Activated T-helper 9 cell treated with anti-CD3 and anti-CD28 coated beads, Interleukin-2, amount 50 U/mL, for 16 hours (primary cell): ENCODE measurements at regions not wholly inside any gene's neighbourhood (a gene's known extent, or its start where the extent isn't known, plus 50 kb on each side); places are given as distances from the start of the nearest gene placed in this dataset.
"Not testable (repeated sequence)": the region's sequence is repeated elsewhere in the genome, so short reads cannot be mapped to it uniquely, and the experiment has no call there.

Experiments
- DNase-seq: peaks from one replicate; pipeline ENCODE4 v3.0.0-alpha.2; 2020; ENCODE audit warnings: low read depth

DNA sequence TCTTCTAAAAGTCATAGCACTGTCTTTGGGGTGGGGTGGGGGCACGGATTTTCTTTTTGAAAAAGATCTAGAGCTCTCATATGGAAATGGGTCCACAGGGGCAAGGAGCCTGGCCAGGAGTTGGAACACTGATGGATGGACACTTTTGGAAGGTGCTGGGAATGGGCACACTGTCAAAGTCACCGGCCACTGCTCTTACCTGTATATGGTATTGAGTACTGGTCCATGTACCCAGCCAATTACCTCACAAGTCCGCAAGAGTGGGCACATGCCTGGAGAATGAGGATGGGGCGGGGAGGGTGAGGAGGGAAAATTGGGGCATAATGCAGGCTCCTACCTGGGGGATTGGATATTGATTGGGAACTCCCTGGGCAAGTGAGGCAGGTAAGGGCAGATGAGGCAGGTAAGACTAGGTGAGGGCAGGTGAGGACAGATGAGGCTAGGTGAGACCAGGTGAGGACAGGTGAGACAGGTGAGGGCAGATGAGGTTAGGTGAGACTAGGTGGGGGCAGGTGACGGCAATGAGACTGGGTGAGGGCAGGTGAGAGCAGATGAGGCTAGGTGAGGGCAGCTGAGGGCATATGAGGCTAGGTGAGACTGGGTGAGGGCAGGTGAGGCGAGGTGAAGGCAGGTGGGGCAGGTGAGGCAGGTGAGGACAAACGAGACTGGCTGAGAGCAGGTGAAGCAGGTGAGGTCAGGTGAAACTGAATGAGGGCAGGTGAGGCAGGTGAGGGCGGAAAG lies 167.9 kb downstream of the NRN1 start:
- DNase-seq, result no peak

DNA sequence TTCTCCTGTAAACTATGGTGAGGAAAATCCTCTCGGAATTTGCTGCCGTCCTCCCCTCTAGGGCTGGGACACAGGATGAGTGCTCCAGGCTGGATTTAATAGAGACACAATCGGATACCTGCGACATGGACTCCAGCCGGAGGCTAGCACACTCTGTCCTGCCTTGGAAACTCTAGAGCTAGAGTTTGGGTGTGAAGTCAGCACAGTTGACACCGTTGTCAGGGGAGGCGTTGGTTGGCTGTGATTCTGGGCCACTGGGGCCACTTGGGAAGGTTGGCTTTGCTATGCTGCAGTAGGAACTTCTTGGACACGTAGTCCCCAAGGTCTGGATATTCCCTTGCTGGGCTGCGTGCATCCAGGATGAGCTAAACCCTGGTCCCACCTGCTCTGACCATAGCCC lies 169.4 kb downstream of the NRN1 start:
- DNase-seq, result no peak

DNA sequence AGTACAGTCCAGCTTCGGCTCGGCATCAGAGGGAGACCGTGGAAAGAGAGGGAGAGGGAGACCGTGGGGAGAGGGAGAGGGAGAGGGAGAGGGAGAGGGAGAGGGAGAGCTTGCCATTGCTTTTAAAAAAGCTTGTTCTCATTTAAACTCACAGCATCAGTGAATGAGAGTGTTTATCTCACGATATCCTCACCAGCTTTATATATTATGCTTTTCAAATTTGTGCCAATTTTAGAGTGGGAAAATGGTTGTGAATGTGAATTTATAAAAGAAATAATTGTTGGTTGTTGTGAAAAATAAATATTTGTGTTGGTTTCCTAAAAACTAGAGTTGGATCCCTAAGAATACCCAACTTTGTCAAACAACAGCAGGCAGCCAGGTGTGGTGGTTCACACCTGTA lies 170.1 kb downstream of the NRN1 start:
- DNase-seq, result not testable (repeated sequence)

DNA sequence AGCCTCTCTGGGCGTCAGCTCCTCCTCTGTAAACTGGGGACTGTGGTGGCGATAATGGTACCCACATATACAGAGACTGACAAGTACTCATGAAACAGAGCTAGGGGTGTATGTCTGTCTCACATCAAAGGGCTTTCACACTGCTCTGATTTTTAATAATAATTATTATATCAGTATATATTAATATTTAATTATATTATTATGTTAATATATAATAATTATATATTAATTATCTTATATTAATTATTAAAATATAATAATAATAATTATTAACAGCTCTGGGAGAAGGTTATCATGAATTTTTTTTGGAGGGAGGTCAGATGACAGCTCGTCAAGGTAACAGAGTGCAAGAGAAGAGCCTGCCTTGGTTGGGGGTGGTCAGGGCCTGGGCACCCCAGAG lies 173.6 kb downstream of the NRN1 start:
- no peak for DNase-seq

DNA sequence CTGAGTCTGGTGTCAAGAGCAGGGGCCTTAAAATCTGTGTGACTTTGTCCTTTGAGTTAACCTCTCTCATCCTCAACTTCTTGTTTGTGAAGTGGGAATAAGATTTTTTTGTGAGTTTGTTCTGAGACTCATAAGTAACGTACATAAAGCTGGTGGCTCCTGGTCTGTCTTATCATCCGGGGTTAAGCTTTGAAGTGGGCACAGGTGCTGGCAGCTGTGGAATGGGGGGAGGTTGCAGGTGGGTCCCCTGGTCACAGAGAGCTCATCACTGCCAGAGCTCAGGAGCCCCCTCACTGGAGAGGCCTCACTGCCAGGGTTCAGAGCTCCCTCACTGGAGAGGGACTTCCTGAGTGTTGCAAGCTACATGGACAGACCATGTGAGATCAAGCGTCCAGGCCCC lies 174.1 kb downstream of the NRN1 start:
- DNase-seq, result no peak

DNA sequence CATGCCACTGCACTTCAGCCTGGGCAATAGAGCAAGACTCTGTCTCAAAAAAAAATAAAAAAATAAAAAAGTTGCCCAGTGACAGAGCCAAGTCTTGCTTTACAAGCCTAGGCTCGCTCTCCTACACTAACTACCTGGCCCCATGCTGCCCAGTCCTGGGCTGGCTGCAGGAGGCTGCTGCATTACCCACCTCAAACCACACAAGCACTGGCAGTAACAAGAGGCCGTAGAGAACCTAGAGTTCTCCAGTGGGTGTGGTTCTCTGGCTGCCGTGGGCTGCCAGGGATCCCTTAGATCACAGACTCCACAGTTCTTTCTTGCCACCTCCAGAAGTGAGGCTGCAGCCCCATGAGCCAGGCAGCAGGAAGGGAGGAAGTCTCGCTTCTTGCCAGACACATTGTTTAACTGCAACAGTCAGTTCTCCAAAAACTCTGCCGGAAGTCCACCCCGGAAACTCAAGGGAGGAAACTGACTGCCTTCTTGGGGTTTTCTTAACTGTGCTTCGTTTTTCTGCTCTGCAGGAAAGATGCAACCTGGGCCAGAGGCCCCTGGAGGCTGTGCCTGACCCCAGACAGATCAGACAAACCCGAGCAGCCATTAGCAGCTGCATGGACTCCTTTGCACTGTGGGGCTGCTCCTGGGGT lies 175.4 kb downstream of the NRN1 start:
- DNase-seq, result not testable (repeated sequence)

DNA sequence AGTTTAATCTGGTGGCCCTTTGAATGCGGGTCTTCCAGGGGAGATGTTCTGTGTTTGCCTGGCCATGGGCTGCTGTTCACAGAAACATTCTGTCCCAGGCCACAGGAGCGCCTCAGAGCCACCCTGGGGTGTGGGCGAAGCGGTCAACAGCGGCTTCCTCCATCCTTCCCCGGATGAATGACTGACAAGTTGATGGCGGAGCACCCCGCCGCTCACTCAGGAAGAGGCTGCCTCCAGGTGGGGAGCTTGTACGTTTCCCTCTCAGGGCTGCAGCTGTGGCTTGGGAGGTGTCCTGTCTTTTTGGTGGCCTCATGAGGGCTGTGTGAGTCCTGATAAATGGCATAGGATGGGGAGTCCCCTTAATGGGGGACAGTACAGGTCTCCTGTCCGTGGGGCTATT lies 178.4 kb downstream of the NRN1 start:
- DNase-seq, result no peak

DNA sequence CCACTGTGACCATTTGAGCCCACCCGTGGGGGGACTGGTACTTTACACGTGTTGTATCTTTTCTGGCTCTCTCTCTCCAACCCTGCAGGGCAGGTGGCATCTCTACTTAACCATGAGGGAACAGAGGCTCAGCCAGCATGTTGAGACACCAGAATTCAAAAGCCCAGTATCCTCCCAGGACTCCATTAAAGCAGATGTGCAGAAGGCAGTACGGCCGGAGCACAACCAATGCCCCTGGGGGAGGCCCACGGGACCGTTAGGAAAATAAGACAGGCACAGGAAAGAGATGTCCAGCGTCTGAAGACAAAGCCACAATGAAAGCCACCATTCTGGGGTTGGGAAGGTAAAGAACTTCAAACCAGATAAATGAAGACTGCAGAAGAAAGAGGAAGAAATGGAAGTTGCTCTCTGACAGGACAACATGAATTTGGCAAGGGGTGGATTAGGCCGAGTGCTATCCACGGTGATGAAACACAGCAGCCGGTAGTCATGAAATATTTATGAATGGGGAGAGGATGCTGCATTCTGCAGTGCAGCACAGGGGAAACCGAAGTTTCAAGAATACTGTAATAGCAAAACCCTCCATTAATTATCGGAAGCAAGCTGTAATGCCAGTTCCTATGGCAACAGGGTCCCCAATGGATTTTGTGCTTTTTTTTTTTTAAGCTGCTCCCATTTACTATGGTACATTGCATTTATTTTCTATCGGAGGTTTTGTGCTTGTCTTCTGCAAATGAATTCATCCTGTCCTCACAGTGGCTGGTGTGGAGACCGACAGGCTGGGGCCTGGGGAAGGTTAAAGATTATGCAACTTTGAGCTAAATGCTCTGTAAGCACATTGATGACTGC lies 179.4 kb downstream of the NRN1 start:
- no peak for DNase-seq

DNA sequence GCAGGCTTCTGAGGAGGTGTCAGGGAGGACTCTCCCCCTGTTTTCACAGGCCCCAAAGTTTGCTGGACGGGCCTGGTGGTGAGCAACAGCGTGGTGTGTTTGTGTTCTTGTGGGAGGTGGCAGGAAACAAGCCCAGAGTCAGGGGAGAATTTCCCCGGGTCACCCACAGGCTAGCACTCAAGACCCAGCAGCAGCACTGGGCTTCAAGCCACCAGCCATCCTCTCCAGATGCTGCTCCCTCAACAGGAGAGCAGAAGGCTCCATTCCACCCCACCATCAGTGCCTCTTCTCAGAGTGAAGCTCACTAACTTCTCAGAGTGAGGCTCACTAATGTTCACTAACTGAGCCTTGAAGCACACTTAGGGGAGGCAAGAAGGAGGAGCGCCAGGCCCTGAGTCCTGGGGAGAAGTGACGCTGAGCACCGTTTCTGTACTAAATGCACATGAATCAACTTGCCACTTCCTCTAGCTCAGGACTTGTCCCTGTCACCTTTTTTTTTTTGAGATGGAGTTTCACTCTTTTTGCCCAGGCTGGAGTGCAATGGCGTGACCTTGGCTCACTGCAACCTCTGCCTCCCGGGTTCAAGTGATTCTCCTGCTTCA lies 182.2 kb downstream of the NRN1 start:
- not testable (repeated sequence) for DNase-seq
